GM12892 (cell line): ENCODE measurements at regions not wholly inside any gene's neighbourhood (a gene's known extent, or its start where the extent isn't known, plus 50 kb on each side); places are given as distances from the start of the nearest gene placed in this dataset.

Experiments used
- POLR2A ChIP-seq: IDR thresholded peaks from 2 replicates; pipeline ENCODE4 v1.6.1; 2011; ENCODE audit warnings: low read depth, low read length, control low read depth
- POLR2AphosphoS5 ChIP-seq: IDR thresholded peaks from 2 replicates; pipeline ENCODE4 v1.6.1; 2011; ENCODE audit warnings: low read depth, low read length, control low read depth
- TAF1 ChIP-seq: IDR thresholded peaks from 2 replicates; pipeline ENCODE4 v1.6.1; 2011; ENCODE audit warnings: low read depth, mild to moderate bottlenecking, control low read depth, low read length, borderline replicate concordance

DNA sequence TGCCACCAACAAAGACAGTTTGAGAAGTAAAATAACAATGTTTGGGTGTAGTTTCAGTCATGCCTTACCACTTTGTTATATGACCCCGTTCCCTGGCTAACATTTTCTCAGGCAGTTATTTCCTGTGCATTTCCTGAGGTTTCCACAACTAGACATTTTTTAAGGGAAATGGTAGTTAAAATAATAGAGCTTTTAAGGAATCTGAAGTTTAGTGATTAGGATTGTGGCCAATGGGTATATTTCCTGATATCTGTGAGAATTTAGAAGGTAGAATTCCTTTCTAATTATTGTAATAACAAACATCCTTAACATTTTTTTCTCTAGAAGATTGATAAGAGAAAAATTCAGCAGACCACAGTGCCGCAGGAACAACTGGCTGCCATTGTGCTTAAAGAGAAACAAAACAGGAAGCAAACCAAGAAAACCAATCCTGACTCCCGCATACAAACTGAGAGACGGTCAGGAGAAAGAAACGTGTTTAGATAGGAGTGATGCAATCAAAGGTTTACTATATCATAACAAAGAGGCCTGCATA is 193.6 kb downstream of the MBL2 start:
- no peak for TF ChIP-seq POLR2A
- no peak for TF ChIP-seq POLR2AphosphoS5
- no peak for TF ChIP-seq TAF1
